PC-9 (cell line): ENCODE measurements at regions not wholly inside any gene's neighbourhood (a gene's known extent, or its start where the extent isn't known, plus 50 kb on each side); places are given as distances from the start of the nearest gene placed in this dataset.

Source experiments
- CTCF ChIP-seq: fragments of 200-600 bp; sonication (generic); conservative IDR thresholded peaks from 2 replicates; pipeline ENCODE4 v1.6.1; 2017; ENCODE audit warnings: mixed run types, antibody characterized with exemption, mild to moderate bottlenecking, moderate library complexity
- EZH2 ChIP-seq: fragments of 200-600 bp; sonication (generic); IDR thresholded peaks from 2 replicates; pipeline ENCODE4 v1.8.0; 2017; ENCODE audit warnings: antibody characterized with exemption, low read depth

- no peak for TF ChIP-seq CTCF
- TF ChIP-seq EZH2: no peak
These were observed 1004.6 kb upstream of the NR2F2 start for GRCh38 chr15:95325763-95326404.
